GM12891 (cell line): ENCODE measurements at regions not wholly inside any gene's neighbourhood (a gene's known extent, or its start where the extent isn't known, plus 50 kb on each side); places are given as distances from the start of the nearest gene placed in this dataset.

Experiments
- POLR2A ChIP-seq: IDR thresholded peaks from 2 replicates; pipeline ENCODE4 v1.6.1; 2011; ENCODE audit warnings: low read depth, low read length, control low read depth
- POLR2AphosphoS5 ChIP-seq: IDR thresholded peaks from 2 replicates; pipeline ENCODE4 v1.6.1; 2011; ENCODE audit warnings: low read depth, low read length, control low read depth
- SPI1 ChIP-seq: IDR thresholded peaks from 2 replicates; pipeline ENCODE4 v1.6.1; 2011; ENCODE audit warnings: low read depth, low read length, control low read depth
- TAF1 ChIP-seq: IDR thresholded peaks from 2 replicates; pipeline ENCODE4 v1.6.1; 2011; ENCODE audit warnings: low read depth, low read length, control low read depth

GRCh38 chr2:2757764-2758163 lies 426.7 kb upstream of the MYT1L start:
- no peak for TF ChIP-seq POLR2A
- TF ChIP-seq SPI1, result peak; percentile 90
- no peak for TF ChIP-seq POLR2AphosphoS5
- TF ChIP-seq TAF1, result no peak
